Stimulated activated CD4-positive, alpha-beta T cell treated with anti-CD3 and anti-CD28 coated beads, Interleukin-1b, Interleukin-23, amount 100 ng/mL, for 4 hours (primary cell): ENCODE measurements at regions not wholly inside any gene's neighbourhood (a gene's known extent, or its start where the extent isn't known, plus 50 kb on each side); places are given as distances from the start of the nearest gene placed in this dataset.

Experiments used
- DNase-seq, 2 donors: peaks; one replicate each; pipeline ENCODE4 v3.0.0-alpha.2; 2020; ENCODE audit warnings: low read depth in 2 of 2

DNA sequence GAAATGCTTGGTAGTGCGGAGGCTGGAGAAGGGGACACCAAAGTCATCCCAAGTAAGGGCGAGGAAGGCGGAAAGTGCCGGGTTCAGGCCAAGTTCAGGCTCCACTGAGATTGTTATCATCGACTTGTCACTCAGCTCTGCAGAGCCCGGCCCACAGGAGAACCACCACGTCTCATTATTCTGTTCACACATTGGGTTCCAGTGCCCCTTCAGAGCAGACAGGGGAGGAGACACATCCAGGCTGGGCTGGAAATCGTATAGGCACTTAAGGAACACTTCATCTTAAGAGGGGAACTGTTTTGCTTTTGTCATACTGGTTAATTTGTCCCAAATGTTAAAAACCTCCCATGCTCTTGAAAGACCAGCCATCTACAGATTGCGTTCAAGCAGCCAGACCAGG lies 118.3 kb upstream of the ADAMTS18 start:
- no peak for DNase-seq

GRCh38 chr16:77555126-77555525 lies 120.3 kb upstream of the ADAMTS18 start:
- no peak for DNase-seq

GRCh38 chr16:77555791-77556190 lies 121.0 kb upstream of the ADAMTS18 start:
- DNase-seq, result no peak

DNA sequence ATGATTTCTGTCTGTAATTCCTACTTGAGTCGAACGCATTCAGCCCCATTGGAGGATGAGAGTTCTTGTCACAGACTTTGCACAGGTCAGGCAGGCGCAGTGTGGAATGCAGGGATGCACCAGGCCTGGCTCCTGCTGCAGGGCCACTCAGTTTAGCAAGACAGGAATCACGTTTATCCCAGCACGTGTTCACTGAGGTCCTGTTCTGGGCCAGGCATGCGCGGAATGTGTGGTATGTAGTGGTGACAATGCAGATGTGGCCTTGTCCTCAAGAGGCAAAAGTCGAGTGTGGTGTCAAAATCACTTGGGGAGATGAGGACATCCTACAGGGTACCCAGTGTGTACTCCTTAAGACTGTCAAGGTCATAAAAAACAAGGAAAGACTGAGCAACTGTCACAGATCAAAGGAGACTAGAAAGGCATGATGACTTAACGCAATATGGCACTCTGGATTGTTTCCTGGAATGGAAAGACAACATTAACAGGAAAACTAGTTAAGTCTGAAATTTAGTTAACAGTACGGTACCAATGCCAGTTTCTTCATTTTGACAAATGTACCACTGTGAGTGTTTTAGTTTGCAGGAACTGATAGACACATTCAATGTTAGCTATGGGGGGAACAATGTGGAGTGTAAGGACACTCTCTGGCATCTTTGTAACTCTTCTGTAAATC lies 121.5 kb upstream of the ADAMTS18 start:
- DNase-seq, result no peak

GRCh38 chr16:77557385-77557784 lies 122.6 kb upstream of the ADAMTS18 start:
- no peak for DNase-seq

DNA sequence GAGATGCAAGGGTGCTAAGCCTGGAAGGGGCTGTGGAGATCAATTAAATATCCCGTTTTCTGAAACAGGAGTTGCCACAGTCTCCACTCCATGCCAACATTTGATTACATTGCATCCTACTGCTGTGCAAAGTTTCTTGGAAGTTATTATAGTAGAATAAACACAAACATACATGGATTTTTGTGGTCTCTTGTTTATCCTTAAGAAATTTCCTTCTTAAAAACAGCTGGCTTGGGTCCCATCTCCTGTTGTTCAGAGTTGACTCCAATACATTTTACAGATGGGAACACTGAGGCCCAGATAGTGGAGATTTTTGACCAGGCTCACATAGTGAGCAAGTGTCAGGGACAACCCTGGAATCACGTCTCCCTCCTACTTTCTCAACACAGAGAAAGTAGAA lies 124.0 kb upstream of the ADAMTS18 start:
- no peak for DNase-seq

DNA sequence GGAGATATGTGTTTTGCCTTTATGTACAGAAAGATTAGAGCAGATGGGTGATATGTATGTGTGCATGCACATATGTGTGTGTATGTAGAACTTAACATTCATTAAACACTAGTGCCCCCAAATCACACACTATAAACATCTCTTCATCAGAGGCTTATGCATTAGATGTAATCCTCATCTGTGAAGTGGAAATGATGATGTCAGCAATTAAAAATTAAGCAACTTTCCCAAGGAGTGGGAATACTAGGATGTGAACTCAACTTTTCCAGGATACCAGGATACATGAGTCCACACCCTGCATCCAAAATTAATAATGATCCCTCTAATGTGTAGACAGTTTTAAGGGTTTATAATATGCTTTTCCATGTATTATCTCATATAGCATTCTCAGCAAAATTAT lies 127.7 kb upstream of the ADAMTS18 start:
- no peak for DNase-seq

DNA sequence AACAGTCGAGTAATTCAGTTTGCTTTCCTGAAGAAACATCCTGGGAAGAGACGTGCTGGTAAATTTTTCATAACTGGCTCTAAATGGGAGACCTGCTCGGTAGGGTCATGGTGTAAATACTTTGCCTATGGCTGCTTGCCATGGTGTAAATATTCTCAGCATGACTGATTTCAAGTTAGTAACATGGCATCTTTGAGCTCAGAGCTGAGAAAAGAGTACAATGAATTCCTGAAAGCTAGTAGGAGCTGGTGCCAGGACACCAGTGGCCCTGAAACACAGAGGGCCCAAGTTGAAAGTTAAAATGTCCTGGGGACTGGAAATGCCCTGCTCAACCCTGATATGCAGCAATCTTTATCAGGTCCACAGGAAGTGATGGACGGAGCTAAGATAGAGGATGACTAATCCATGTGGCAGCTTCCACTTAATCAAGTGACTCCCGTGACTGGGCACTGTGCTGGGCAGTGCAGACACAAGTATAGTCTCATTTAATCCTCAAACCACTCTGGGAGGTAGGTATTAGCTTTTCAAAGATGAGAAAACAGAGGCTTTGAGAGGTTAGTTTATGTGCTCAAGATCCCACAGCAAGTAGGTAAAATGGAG lies 130.1 kb upstream of the ADAMTS18 start:
- DNase-seq, result no peak

DNA sequence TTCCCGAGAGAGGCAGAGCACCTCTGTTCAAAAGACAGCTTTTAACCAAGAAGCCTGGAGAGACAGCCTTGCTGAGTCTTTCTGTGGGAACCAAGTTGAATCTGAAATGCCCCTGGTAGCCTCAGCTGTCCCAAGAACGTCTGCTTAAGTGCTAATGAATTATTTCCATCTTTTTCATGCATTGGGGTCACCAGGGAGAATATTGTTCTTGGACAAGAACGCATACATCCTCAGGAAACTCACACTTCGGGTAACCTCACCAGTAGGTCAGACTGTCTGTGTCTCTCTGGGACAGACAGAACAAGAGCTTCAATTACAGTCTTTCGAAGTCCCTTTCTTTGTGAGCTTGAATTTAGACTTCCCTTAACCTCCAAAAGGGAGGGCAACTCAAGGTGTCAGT lies 134.6 kb upstream of the ADAMTS18 start:
- no peak for DNase-seq

- no peak for DNase-seq
These were observed 135.7 kb upstream of the ADAMTS18 start for GRCh38 chr16:77570574-77570973.

DNA sequence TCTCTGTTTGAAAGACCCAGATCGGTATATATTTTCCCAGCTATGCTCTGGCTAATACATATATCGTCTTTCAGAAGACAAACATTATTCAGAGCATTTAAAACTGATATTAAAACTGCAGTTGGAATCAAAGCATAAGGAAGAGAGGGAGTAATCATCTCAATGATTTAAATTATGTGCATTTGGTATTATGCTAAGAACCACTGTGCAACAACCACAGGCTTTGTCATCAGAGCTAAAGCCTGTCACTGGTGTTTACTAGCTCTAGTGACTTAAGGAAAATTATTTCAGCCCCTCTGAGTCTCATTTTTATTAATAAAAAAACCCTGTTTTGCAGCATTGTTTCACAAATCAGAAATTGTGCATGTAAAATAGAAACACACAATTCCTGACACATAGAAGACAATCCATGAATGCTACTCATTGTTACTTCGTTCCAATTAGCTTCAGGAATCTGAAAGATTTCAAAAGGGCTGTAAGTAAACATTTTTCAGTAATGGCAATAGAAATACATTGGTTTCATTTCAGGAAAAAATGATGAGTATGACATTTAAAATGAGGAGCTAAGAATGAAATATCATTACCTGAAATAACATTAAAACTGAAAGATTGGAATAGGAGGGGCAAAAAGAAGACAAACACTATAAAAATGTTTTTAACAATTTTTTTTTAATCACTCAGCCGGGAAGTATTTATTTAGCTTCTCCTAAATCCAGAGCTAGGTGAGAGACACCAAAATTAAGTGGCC lies 136.5 kb upstream of the ADAMTS18 start:
- DNase-seq, result no peak

GRCh38 chr16:77574867-77575624 lies 140.2 kb upstream of the ADAMTS18 start:
- no peak for DNase-seq

DNA sequence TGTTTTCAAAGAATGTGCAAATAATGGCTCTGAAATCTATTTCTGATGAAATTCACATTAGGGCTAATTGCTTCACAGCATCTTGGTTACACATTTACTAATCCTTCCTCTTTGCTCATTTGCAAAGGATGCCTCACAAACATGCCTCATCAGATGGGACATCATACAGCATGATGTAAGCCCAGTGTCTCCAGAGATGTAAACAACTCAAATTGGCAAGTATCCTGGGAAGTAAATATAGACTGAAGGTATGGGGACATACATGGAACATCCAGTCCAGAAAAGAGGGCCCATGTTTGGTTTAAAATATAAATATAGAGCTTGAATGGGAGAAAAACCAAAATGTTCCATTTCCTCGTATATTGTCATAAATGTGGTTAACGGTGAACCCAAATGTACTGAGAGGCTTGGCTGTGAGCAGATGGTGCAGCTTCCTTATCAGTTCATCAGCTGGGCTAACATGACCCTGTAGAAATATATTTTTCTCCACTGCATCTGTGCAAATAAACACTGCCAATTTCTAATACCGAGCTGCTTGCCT lies 142.9 kb upstream of the NUDT7 start:
- DNase-seq, result no peak

GRCh38 chr16:77581706-77582105 lies 140.6 kb upstream of the NUDT7 start:
- DNase-seq, result no peak

GRCh38 chr16:77584205-77584859 lies 138.0 kb upstream of the NUDT7 start:
- DNase-seq, result peak; percentile 18 to 20

GRCh38 chr16:77585379-77586251 lies 136.7 kb upstream of the NUDT7 start:
- no peak for DNase-seq

DNA sequence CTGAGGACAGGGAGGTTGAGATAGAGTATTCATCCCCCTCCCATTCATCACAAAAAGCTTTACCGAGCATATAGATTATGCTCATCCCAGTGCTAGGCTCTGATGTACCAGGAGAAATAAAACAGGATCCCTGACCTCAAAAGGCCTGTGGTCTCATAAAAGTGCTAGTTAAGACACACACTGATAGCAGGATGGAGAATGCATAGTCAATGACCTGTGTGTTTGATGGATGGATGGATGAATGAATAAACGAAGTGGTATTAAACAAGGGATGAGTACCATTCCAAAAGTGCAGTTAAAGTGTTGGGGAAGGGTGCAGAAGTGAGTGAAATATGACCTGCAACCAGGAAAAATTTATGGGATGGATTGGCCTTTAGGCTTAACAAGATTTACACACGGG lies 133.9 kb upstream of the NUDT7 start:
- no peak for DNase-seq

GRCh38 chr16:77589071-77589765 lies 133.1 kb upstream of the NUDT7 start:
- no peak for DNase-seq

- no peak for DNase-seq
These were observed 131.6 kb upstream of the NUDT7 start for GRCh38 chr16:77590707-77591106.

DNA sequence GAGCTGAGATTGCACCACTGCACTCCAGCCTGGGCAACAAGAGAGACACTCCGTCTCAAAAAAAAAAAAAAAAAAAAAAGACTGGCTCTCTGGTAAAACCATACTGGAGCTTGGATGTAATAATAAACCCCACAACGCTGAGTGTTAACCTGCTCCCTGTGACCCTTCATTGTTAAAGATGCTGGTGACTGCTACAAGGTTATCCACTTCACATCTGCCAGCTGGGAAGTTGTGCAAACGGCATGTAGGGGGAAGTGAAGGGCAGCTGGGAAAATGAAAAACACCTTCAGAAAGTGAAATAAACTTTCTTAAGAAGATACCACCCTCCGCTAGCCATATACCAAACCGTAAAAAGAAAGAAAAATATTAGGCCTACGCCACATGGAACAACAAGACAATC lies 131.0 kb upstream of the NUDT7 start:
- no peak for DNase-seq
